HCT116 (cell line): ENCODE measurements at regions not wholly inside any gene's neighbourhood (a gene's known extent, or its start where the extent isn't known, plus 50 kb on each side); places are given as distances from the start of the nearest gene placed in this dataset.

Experiments
- ATAC-seq: fragments of 200-7000 bp; cut with Tn5 transposase; 2 replicates; pipeline ENCODE4 v1.9.1; 2020; ENCODE audit warnings: mild to moderate bottlenecking, moderate library complexity
- BruUV-seq: library from RNA; stranded (reverse); fragments of 400-500 nt; replicated peaks from 2 replicates; lab custom pipeline; 2021; lab: Mats Ljungman, UMichigan
- CTCF ChIA-PET: fragments of 300-600 bp; sonication (Branson Sonifier 250); formaldehyde crosslinking; loops from one replicate; lab custom pipeline; 2021; ENCODE audit warnings: antibody characterized with exemption; lab: Charles Lee
- POLR2A ChIA-PET: fragments of 300-600, 350-600 bp; sonication (Branson Sonifier 250); formaldehyde crosslinking; loops from one replicate; lab custom pipeline; 2021; ENCODE audit warnings: antibody characterized with exemption; lab: Charles Lee
- RAD21 ChIA-PET, 2 experiments: fragments of 300-600 bp; sonication (Branson Sonifier 250); formaldehyde crosslinking; loops; one replicate each; lab custom pipeline; 2023; ENCODE audit warnings: low total read pairs in 2 of 2; ENCODE audit not compliant: uncharacterized antibody in 2 of 2, unreplicated experiment in 2 of 2, low non-redundant PET in 1 of 2; lab: Charles Lee
- DNase-seq: peaks from one replicate; pipeline ENCODE4 v3.0.0-alpha.2; 2010; ENCODE audit warnings: low read depth, low spot score
- H2AFZ ChIP-seq: fragments of 200-600 bp; shearing (Covaris generic), sonication (generic); 2 replicates; pipeline ENCODE4 v1.6.1; 2017; ENCODE audit warnings: low read depth, mixed run types, mixed read lengths, antibody characterized with exemption, low read length; ENCODE audit not compliant: poor library complexity, severe bottlenecking
- H3K27ac ChIP-seq: 2 replicates; pipeline ENCODE4 v1.5.1; 2012; ENCODE audit warnings: low read depth, low read length
- H3K27me3 ChIP-seq: fragments of 200-600 bp; sonication (generic); 2 replicates; pipeline ENCODE4 v1.6.1; 2016; ENCODE audit warnings: mixed run types, low read length, mixed read lengths; ENCODE audit not compliant: insufficient read depth
- H3K36me3 ChIP-seq, 2 experiments: fragments of 200-500 bp in 1 of 2; fragments of 200-600 bp in 1 of 2; sonication (Bioruptor generic) in 1 of 2; sonication (generic) in 1 of 2; 2 replicates each; pipeline versions ENCODE4 v1.5.1 to v1.6.1; 2014 to 2016; ENCODE audit warnings: low read length in 2 of 2, inconsistent platforms in 1 of 2, mixed read lengths in 1 of 2, mixed run types in 1 of 2; ENCODE audit not compliant: insufficient read depth in 2 of 2, control insufficient read depth in 1 of 2
- H3K4me1 ChIP-seq, 2 experiments: fragments of 200-600 bp in 1 of 2; sonication (generic) in 1 of 2; 2 replicates each; pipeline versions ENCODE4 v1.5.1 to v1.6.1; 2012 to 2017; ENCODE audit warnings: low read length in 2 of 2, inconsistent platforms in 1 of 2, mild to moderate bottlenecking in 1 of 2, mixed read lengths in 1 of 2, mixed run types in 1 of 2, moderate library complexity in 1 of 2; ENCODE audit not compliant: insufficient read depth in 2 of 2, control insufficient read depth in 1 of 2
- H3K4me2 ChIP-seq: fragments of 200-600 bp; sonication (generic); 2 replicates; pipeline ENCODE4 v1.6.1; 2017; ENCODE audit warnings: mixed run types, low read length, mixed read lengths
- H3K4me3 ChIP-seq, 2 experiments: fragments of 200-600 bp in 1 of 2; sonication (generic) in 1 of 2; replicated peaks in 1 of 2; 2 replicates each; pipeline ENCODE4 v1.5.1; 2011 to 2016; ENCODE audit warnings: low read length in 2 of 2, control low read depth in 1 of 2, low read depth in 1 of 2, mild to moderate bottlenecking in 1 of 2, mixed read lengths in 1 of 2, mixed run types in 1 of 2
- H3K79me2 ChIP-seq: fragments of 200-600 bp; sonication (generic); 2 replicates; pipeline ENCODE4 v1.6.1; 2017; ENCODE audit warnings: mild to moderate bottlenecking, mixed run types, low read length, moderate library complexity, mixed read lengths; ENCODE audit not compliant: insufficient read depth
- H3K9ac ChIP-seq: fragments of 200-600 bp; sonication (generic); 2 replicates; pipeline ENCODE4 v1.6.1; 2016; ENCODE audit warnings: low read length, mixed read lengths
- H3K9me2 ChIP-seq: fragments of 200-600 bp; sonication (generic), shearing (Covaris generic); 2 replicates; pipeline ENCODE4 v1.6.1; 2017; ENCODE audit warnings: mixed run types, mild to moderate bottlenecking, moderate library complexity; ENCODE audit not compliant: insufficient read depth
- H3K9me3 ChIP-seq, 2 experiments: fragments of 200-500 bp in 1 of 2; fragments of 200-600 bp in 1 of 2; sonication (Bioruptor generic) in 1 of 2; sonication (generic) in 1 of 2; 2 replicates each; pipeline ENCODE4 v1.6.1; 2014 to 2017; ENCODE audit warnings: low read length in 2 of 2, mixed read lengths in 2 of 2, inconsistent platforms in 1 of 2, low read depth in 1 of 2, mild to moderate bottlenecking in 1 of 2, mixed run types in 1 of 2, moderate library complexity in 1 of 2; ENCODE audit not compliant: control insufficient read depth in 1 of 2, insufficient read depth in 1 of 2
- H4K20me1 ChIP-seq: fragments of 200-600 bp; sonication (generic), shearing (Covaris generic); 2 replicates; pipeline ENCODE4 v1.6.1; 2017; ENCODE audit warnings: mixed run types, mild to moderate bottlenecking, moderate library complexity; ENCODE audit not compliant: insufficient read depth
- ATF3 ChIP-seq: IDR thresholded peaks from 2 replicates; pipeline ENCODE4 v1.6.1; 2012
- CBX3 ChIP-seq: IDR thresholded peaks from 2 replicates; pipeline ENCODE4 v1.6.1; 2012; ENCODE audit warnings: low read depth
- CTCF ChIP-seq, 3 experiments: fragments of 200-600 bp in 1 of 3; sonication (generic) in 1 of 3; IDR thresholded peaks in 2 of 3; conservative IDR thresholded peaks in 1 of 3; 2 replicates each; pipeline ENCODE4 v1.5.1; 2012 to 2017; ENCODE audit warnings: low read depth in 2 of 3, low read length in 2 of 3, antibody characterized with exemption in 1 of 3, borderline replicate concordance in 1 of 3, control low read depth in 1 of 3, mild to moderate bottlenecking in 1 of 3, mixed read lengths in 1 of 3, mixed run types in 1 of 3, moderate library complexity in 1 of 3; ENCODE audit not compliant: insufficient read depth in 1 of 3
- EZH2 ChIP-seq: fragments of 200-600 bp; sonication (generic); IDR thresholded peaks from 2 replicates; pipeline ENCODE4 v1.6.1; 2017; ENCODE audit warnings: antibody characterized with exemption, mixed run types
- FOSL1 ChIP-seq: IDR thresholded peaks from 2 replicates; pipeline ENCODE4 v1.6.1; 2012; ENCODE audit warnings: low read depth
- JUND ChIP-seq: IDR thresholded peaks from 2 replicates; pipeline ENCODE4 v1.6.1; 2012
- MAX ChIP-seq: IDR thresholded peaks from 2 replicates; pipeline ENCODE4 v1.6.1; 2012
- POLR2A ChIP-seq: IDR thresholded peaks from 2 replicates; pipeline ENCODE4 v1.7.0; 2011; ENCODE audit warnings: borderline replicate concordance; ENCODE audit not compliant: insufficient read depth, insufficient read length; ENCODE audit errors: extremely low read depth
- POLR2AphosphoS5 ChIP-seq: IDR thresholded peaks from 2 replicates; pipeline ENCODE4 v1.6.1; 2011; ENCODE audit warnings: mild to moderate bottlenecking, low read depth, low read length, moderate library complexity
- SIN3A ChIP-seq: IDR thresholded peaks from 2 replicates; pipeline ENCODE4 v1.6.1; 2012; ENCODE audit warnings: low read depth
- SP1 ChIP-seq: IDR thresholded peaks from 2 replicates; pipeline ENCODE4 v1.6.1; 2012; ENCODE audit warnings: low read depth
- TCF7L2 ChIP-seq: IDR thresholded peaks from 2 replicates; pipeline ENCODE4 v1.7.0; 2011; ENCODE audit warnings: borderline replicate concordance, inconsistent platforms; ENCODE audit not compliant: insufficient read depth, insufficient read length; ENCODE audit errors: extremely low read depth
- YY1 ChIP-seq: IDR thresholded peaks from 2 replicates; pipeline ENCODE4 v1.6.1; 2011; ENCODE audit warnings: low read length, low read depth, moderate library complexity, mild to moderate bottlenecking; ENCODE audit not compliant: insufficient replicate concordance; ENCODE audit errors: extremely low read depth
- ZFX ChIP-seq: fragments of 450-650 bp; IDR thresholded peaks from 2 replicates; pipeline ENCODE4 v1.6.1; 2017
- intact Hi-C: fragments of 100-400 bp; cut with micrococcal nuclease; formaldehyde crosslinking; loops from 2 replicates; pipeline ENCODE4 v1.10.0; 2022

GRCh38 chr14:23800811-23801210, 152.8 kb upstream of the DHRS4 start (continued):
- no peak for TF ChIP-seq CTCF (IDR thresholded peaks at IDR 0.05 in 2 of 3, conservative IDR thresholded peaks at IDR 0.05 in 1 of 3; ENCODE audit: borderline replicate concordance in 1 of 3, insufficient read depth in 1 of 3, low read depth in 2 of 3, low read length in 2 of 3)
- no peak for TF ChIP-seq EZH2
- TF ChIP-seq ATF3: no peak
- TF ChIP-seq ZFX: no peak
- TF ChIP-seq CBX3: no peak
- no peak for TF ChIP-seq SP1
- no peak for TF ChIP-seq POLR2A
- no peak for TF ChIP-seq POLR2AphosphoS5
- no peak for TF ChIP-seq TCF7L2
- TF ChIP-seq MAX: no peak
- TF ChIP-seq FOSL1: no peak
- TF ChIP-seq YY1: no peak
- TF ChIP-seq SIN3A: no peak

GRCh38 chr14:23801766-23802165, 151.8 kb upstream of the DHRS4 start:
- Histone ChIP-seq H3K9ac (no peak overlapping the region), H3K9me2 (no peaks in the 10 kb centered on the region), H3K27ac (no peak overlapping the region), H3K27me3 (no peaks in the 10 kb centered on the region), H2AFZ (no peak overlapping the region), H3K36me3 (no peaks in the 10 kb centered on the region), H3K4me1 (no peaks in the 10 kb centered on the region), H4K20me1 (no peaks in the 10 kb centered on the region)
- intact Hi-C loops: no loop called here
- CTCF ChIA-PET: no interaction called here
- BruUV-seq: no TSS peak
- no peak for TF ChIP-seq JUND
- TF ChIP-seq ATF3: no peak
- no peak for TF ChIP-seq MAX
- TF ChIP-seq, all 23 proteins: peak for 0
- ChIA-PET RAD21 (no interaction called here), POLR2A (no interaction called here)
- no peak overlapping the region for H3K4me2 ChIP-seq
- no peaks in the 10 kb centered on the region for H3K9me3 ChIP-seq
- no peaks in the 10 kb centered on the region for H3K79me2 ChIP-seq
- DNase-seq: no peak
- no peak overlapping the region for H3K4me3 ChIP-seq
- no peak for ATAC-seq
